Loucy (cell line): ENCODE measurements at regions not wholly inside any gene's neighbourhood (a gene's known extent, or its start where the extent isn't known, plus 50 kb on each side); places are given as distances from the start of the nearest gene placed in this dataset.

Experiments used
- H2AFZ ChIP-seq: fragments of 200-600 bp; sonication (generic); 2 replicates; pipeline ENCODE4 v1.6.0; 2016; ENCODE audit warnings: antibody characterized with exemption, mild to moderate bottlenecking, low read length, moderate library complexity
- H3F3A ChIP-seq: fragments of 200-600 bp; 2 replicates; pipeline ENCODE4 v1.6.0; 2016; ENCODE audit warnings: antibody characterized with exemption, low read depth, mild to moderate bottlenecking
- H3K27me3 ChIP-seq: fragments of 200-600 bp; sonication (generic); 2 replicates; pipeline ENCODE4 v1.6.1; 2014; ENCODE audit warnings: low read length, mild to moderate bottlenecking; ENCODE audit not compliant: insufficient read depth, poor library complexity, severe bottlenecking
- H3K36me3 ChIP-seq: fragments of 200-600 bp; sonication (generic); 2 replicates; pipeline ENCODE4 v1.6.1; 2016; ENCODE audit warnings: low read length; ENCODE audit not compliant: insufficient read depth
- H3K4me1 ChIP-seq: fragments of 200-600 bp; sonication (generic); 2 replicates; pipeline ENCODE4 v1.5.1; 2014; ENCODE audit warnings: low read length, mild to moderate bottlenecking; ENCODE audit not compliant: insufficient read depth, poor library complexity, severe bottlenecking
- H3K4me2 ChIP-seq: fragments of 200-600 bp; sonication (generic); 2 replicates; pipeline ENCODE4 v1.6.0; 2014; ENCODE audit warnings: antibody characterized with exemption, low read length, low read depth, mild to moderate bottlenecking; ENCODE audit not compliant: poor library complexity, severe bottlenecking
- H3K4me3 ChIP-seq: fragments of 200-600 bp; sonication (generic); 2 replicates; pipeline ENCODE4 v1.5.1; 2014; ENCODE audit warnings: low read length, mild to moderate bottlenecking, mixed read lengths; ENCODE audit not compliant: poor library complexity, severe bottlenecking
- H3K79me2 ChIP-seq: fragments of 200-600 bp; sonication (generic); 2 replicates; pipeline ENCODE4 v1.6.1; 2014; ENCODE audit warnings: low read length; ENCODE audit not compliant: insufficient read depth
- H3K9ac ChIP-seq: fragments of 200-600 bp; sonication (generic); 2 replicates; pipeline ENCODE4 v1.6.0; 2014; ENCODE audit warnings: mild to moderate bottlenecking, low read depth, low read length, moderate library complexity; ENCODE audit not compliant: poor library complexity, severe bottlenecking
- H3K9me2 ChIP-seq: fragments of 200-600 bp; sonication (generic); replicated peaks from 2 replicates; pipeline ENCODE4 v1.6.1; 2016; ENCODE audit warnings: low read depth, low read length, mixed read lengths
- H3K9me3 ChIP-seq: fragments of 200-600 bp; sonication (generic); 2 replicates; pipeline ENCODE4 v1.6.1; 2014; ENCODE audit warnings: mild to moderate bottlenecking, antibody characterized with exemption, low read length, low read depth; ENCODE audit not compliant: insufficient read depth
- H4K20me1 ChIP-seq: fragments of 200-600 bp; sonication (generic); 2 replicates; pipeline ENCODE4 v1.6.0; 2014; ENCODE audit warnings: antibody characterized with exemption, low read length, mild to moderate bottlenecking; ENCODE audit not compliant: insufficient read depth, poor library complexity, severe bottlenecking
- EZH2phosphoT487 ChIP-seq: fragments of 200-600 bp; IDR thresholded peaks from 2 replicates; pipeline ENCODE4 v1.6.1; 2018; ENCODE audit warnings: antibody characterized with exemption, mild to moderate bottlenecking, moderate library complexity, borderline replicate concordance
- TF ChIP-seq, protein P1 (sequence below): fragments of 200-600 bp; sonication (generic); conservative IDR thresholded peaks from 2 replicates; pipeline ENCODE4 v1.5.1; 2014; ENCODE audit warnings: mild to moderate bottlenecking, antibody characterized with exemption, low read length

DNA sequence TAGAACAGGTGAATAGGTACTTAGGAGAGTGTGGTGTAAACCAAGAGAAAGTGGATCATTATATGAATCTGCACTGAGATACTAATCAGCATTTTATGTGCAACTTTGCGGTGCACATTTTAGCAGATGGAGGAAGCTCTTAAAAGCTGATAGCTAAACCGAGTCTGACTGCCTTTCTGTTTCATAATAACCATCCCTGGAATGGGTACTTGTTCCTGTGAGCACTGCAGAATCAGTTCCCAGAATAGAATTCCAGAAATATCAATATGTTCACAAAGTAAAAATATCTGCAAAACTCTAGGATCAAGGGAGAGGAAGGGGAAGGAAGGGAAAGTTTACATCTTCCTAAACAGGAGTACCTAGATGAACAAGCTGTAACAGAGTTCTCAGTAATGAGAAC lies 432.2 kb upstream of the HNRNPA3 start:
- Histone ChIP-seq H3K9ac (peak overlapping the region; percentile 38), H3K79me2 (no peaks in the 10 kb centered on the region), H3K36me3 (no peaks in the 10 kb centered on the region), H2AFZ (no peak overlapping the region), H3K27me3 (peaks cover 7% of the 10 kb centered on the region), H3K9me2 (no peaks in the 10 kb centered on the region), H3F3A (peaks cover 15% of the 10 kb centered on the region), H3K4me3 (peak overlapping the region; percentile 49), H3K4me2 (peak overlapping the region; percentile 73), H4K20me1 (no peaks in the 10 kb centered on the region), H3K9me3 (peaks cover 11% of the 10 kb centered on the region; the same call in 1 of the 2 replicates), H3K4me1 (peaks cover 48% of the 10 kb centered on the region)
- TF ChIP-seq, protein P1, sequence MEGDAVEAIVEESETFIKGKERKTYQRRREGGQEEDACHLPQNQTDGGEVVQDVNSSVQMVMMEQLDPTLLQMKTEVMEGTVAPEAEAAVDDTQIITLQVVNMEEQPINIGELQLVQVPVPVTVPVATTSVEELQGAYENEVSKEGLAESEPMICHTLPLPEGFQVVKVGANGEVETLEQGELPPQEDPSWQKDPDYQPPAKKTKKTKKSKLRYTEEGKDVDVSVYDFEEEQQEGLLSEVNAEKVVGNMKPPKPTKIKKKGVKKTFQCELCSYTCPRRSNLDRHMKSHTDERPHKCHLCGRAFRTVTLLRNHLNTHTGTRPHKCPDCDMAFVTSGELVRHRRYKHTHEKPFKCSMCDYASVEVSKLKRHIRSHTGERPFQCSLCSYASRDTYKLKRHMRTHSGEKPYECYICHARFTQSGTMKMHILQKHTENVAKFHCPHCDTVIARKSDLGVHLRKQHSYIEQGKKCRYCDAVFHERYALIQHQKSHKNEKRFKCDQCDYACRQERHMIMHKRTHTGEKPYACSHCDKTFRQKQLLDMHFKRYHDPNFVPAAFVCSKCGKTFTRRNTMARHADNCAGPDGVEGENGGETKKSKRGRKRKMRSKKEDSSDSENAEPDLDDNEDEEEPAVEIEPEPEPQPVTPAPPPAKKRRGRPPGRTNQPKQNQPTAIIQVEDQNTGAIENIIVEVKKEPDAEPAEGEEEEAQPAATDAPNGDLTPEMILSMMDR, result no peak
- peak; percentile 13; the same call in 1 of the 2 replicates for TF ChIP-seq EZH2phosphoT487

DNA sequence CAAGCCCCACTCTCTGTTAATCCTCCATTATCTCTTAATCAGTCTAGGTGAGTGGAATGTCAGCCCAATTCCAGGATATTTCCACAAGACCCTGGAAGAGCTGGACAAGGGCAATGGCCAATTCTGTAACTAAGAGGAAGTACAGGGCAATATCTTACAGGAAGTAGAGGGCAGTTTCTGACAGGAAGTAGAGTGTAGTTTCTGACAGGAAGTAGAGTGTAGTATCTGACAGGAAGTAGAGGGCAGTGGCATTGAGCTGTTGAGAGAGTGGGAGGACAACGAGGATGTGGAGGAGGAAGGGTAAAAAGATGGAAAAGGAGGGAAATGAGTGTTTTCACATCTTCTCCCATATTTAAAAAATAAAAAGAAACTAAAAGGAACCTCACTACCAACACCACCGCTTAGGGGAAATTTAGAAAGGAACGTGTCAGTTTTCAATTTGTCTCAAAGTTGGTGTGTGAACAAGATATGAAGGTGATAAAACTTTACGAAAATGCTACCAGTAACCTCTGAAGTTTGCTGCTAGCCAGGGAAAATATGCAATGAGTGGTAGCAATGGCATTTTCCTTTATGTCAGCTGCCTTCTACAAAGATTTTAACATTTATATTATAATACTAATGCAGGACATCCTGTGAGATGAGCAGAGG lies 430.9 kb upstream of the HNRNPA3 start:
- H3K4me2 ChIP-seq, result peak overlapping the region; percentile 73
- no peaks in the 10 kb centered on the region for H3K9me2 ChIP-seq
- peaks cover 11% of the 10 kb centered on the region; the same call in 1 of the 2 replicates for H3K9me3 ChIP-seq
- H3K27me3 ChIP-seq, result peaks cover 7% of the 10 kb centered on the region
- H3K79me2 ChIP-seq, result no peaks in the 10 kb centered on the region
- H4K20me1 ChIP-seq, result no peaks in the 10 kb centered on the region
- H3K9ac ChIP-seq, result peak overlapping the region; percentile 38
- TF ChIP-seq, protein P1, result no peak
- TF ChIP-seq EZH2phosphoT487, result no peak
- H3K4me3 ChIP-seq, result peak overlapping the region; percentile 49
- H3K4me1 ChIP-seq, result peaks cover 48% of the 10 kb centered on the region
- peaks cover 15% of the 10 kb centered on the region for H3F3A ChIP-seq
- 0 out of 2 replicates have a peak overlapping the region, but pooled peaks have one; percentile 26 for H2AFZ ChIP-seq
- H3K36me3 ChIP-seq, result no peaks in the 10 kb centered on the region

DNA sequence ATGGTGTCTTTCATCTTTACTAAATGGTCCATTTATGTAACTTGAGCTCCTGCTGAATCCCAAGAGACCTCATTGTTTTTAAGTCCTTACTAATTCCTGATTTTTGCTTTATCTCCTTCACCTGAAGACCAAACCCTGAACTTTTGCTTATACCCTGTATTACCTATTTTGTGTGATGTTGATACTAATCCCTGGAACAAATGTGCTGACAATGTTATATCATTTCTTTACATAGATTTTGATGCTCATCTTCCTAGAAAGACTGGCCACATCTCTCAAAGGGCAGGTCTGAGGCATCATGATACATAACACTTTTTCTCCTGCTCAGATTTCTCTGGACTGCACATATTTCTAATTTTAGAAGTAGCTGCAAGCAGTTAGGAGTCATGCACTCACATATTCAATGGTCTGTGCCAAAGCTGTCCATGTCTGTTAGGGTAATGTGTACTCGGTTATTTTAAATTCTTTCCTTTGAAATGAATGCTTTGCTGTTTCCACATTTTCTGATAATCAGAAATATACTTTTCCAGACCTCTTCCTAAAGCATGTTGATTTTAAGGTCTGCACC lies 427.9 kb upstream of the HNRNPA3 start:
- H3K9me3 ChIP-seq, result peaks cover 11% of the 10 kb centered on the region; the same call in 1 of the 2 replicates
- H3K4me3 ChIP-seq, result no peak overlapping the region
- TF ChIP-seq, protein P1, result no peak
- no peak for TF ChIP-seq EZH2phosphoT487
- no peaks in the 10 kb centered on the region for H3K9me2 ChIP-seq
- peaks cover 7% of the 10 kb centered on the region for H3K27me3 ChIP-seq
- no peaks in the 10 kb centered on the region for H3K79me2 ChIP-seq
- H3K4me1 ChIP-seq, result peaks cover 35% of the 10 kb centered on the region
- no peaks in the 10 kb centered on the region for H4K20me1 ChIP-seq
- H3K9ac ChIP-seq, result no peak overlapping the region
- H3F3A ChIP-seq, result peaks cover 15% of the 10 kb centered on the region
- H3K4me2 ChIP-seq, result no peak overlapping the region
- no peak overlapping the region for H2AFZ ChIP-seq
- no peaks in the 10 kb centered on the region for H3K36me3 ChIP-seq
